Smooth muscle cell of the brain vasculature (primary cell): ENCODE measurements at regions not wholly inside any gene's neighbourhood (a gene's known extent, or its start where the extent isn't known, plus 50 kb on each side); places are given as distances from the start of the nearest gene placed in this dataset.

ENCODE experiments used
- DNase-seq: peaks from one replicate; pipeline ENCODE4 v3.0.0-alpha.2; 2012; ENCODE audit warnings: low read depth, low spot score

GRCh38 chr14:99041141-99041819 lies 230.7 kb downstream of the BCL11B start:
- no peak for DNase-seq

GRCh38 chr14:99041820-99042174 lies 230.2 kb downstream of the BCL11B start:
- DNase-seq, result no peak

GRCh38 chr14:99042381-99043266 lies 229.4 kb downstream of the BCL11B start:
- no peak for DNase-seq

- DNase-seq, result no peak
Observed at GRCh38 chr14:99043267-99043615, 228.8 kb downstream of the BCL11B start.

- no peak for DNase-seq
Observed at GRCh38 chr14:99043756-99044155, 228.2 kb downstream of the BCL11B start.

GRCh38 chr14:99047441-99048031 lies 224.5 kb downstream of the BCL11B start:
- DNase-seq, result no peak

- no peak for DNase-seq
Observed at GRCh38 chr14:99050309-99050708, 221.7 kb downstream of the BCL11B start.

- DNase-seq, result no peak
Observed at GRCh38 chr14:99052467-99052866, 219.5 kb downstream of the BCL11B start.

GRCh38 chr14:99055019-99055418 lies 217.0 kb downstream of the BCL11B start:
- no peak for DNase-seq

GRCh38 chr14:99055816-99056215 lies 216.2 kb downstream of the BCL11B start:
- DNase-seq, result no peak

- DNase-seq, result no peak
Observed at GRCh38 chr14:99057576-99058083, 214.4 kb downstream of the BCL11B start.

- DNase-seq, result no peak
Observed at GRCh38 chr14:99058542-99058941, 213.5 kb downstream of the BCL11B start.

- DNase-seq, result no peak
Observed at GRCh38 chr14:99062216-99062615, 209.8 kb downstream of the BCL11B start.

GRCh38 chr14:99062772-99063418 lies 209.1 kb downstream of the BCL11B start:
- no peak for DNase-seq

GRCh38 chr14:99063620-99064225 lies 208.3 kb downstream of the BCL11B start:
- no peak for DNase-seq

- no peak for DNase-seq
Observed at GRCh38 chr14:99064262-99064954, 207.6 kb downstream of the BCL11B start.

GRCh38 chr14:99065551-99065950 lies 206.4 kb downstream of the BCL11B start:
- no peak for DNase-seq

- no peak for DNase-seq
Observed at GRCh38 chr14:99066378-99066777, 205.6 kb downstream of the BCL11B start.

- DNase-seq, result no peak
Observed at GRCh38 chr14:99067141-99067920, 204.7 kb downstream of the BCL11B start.

GRCh38 chr14:99067927-99068326 lies 204.1 kb downstream of the BCL11B start:
- no peak for DNase-seq
